ENCODE measurements at regions not wholly inside any gene's neighbourhood (a gene's known extent, or its start where the extent isn't known, plus 50 kb on each side); places are given as distances from the start of the nearest gene placed in this dataset.
"Not testable (repeated sequence)": the region's sequence is repeated elsewhere in the genome, so short reads cannot be mapped to it uniquely, and the experiment has no call there.

- POLR2A ChIA-PET, result no interaction called here
Observed at GRCh38 chr1:8122477-8123407, 96.6 kb upstream of the ERRFI1 start.

DNA sequence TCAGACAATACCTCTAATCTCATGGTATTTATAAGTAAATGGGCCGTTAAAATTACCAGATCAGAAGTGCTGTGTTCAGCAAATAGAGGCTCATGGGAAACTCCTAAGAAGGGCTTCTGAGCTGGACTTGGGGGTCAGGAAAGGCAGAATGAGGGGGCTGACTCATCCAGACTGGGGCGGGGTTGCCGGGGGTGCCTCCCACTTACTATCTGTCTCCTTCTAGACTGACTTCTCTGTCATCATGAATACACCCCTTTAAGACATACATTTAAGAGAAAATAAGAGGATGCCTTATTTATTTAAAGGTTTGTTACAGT lies 96.0 kb upstream of the ERRFI1 start:
- Histone ChIP-seq H3K36me3 (ENCODE audit: control insufficient read depth in 4 of 4, insufficient read depth in 4 of 4, low read length in 3 of 4) (no peaks in the 10 kb centered on the region), H3K27me3 (replicated peaks in 2 of 5; ENCODE audit: control insufficient read depth in 4 of 5, insufficient read depth in 5 of 5, low read length in 4 of 5) (peaks cover 0 to 31% (median 10%) of the 10 kb centered on the region in 5 experiments), H3K4me1 (ENCODE audit: control extremely low read depth in 1 of 4, control insufficient read depth in 4 of 4, insufficient read depth in 4 of 4, low read length in 3 of 4) (peaks cover 0 to 7% (median 1%) of the 10 kb centered on the region in 4 experiments), H3K4me3 (ENCODE audit: control insufficient read depth in 1 of 7, extremely low read depth in 1 of 7, insufficient read depth in 4 of 7, low read depth in 2 of 7, low read length in 6 of 7) (no peak overlapping the region), H3K9me3 (ENCODE audit: control extremely low read depth in 1 of 5, control insufficient read depth in 4 of 5, insufficient read depth in 2 of 5, low read depth in 1 of 5, low read length in 4 of 5) (peaks cover 0 to 6% (median 3%) of the 10 kb centered on the region in 5 experiments), H3K27ac (ENCODE audit: insufficient read depth in 1 of 2, low read depth in 1 of 2, low read length in 2 of 2, poor library complexity in 1 of 2, severe bottlenecking in 2 of 2) (no peak overlapping the region)
- ChIA-PET CTCF (no interaction called here), POLR2A (no interaction called here)
- WGBS (ENCODE audit: insufficient coverage), result 100% methylated on average over 1 of the region's 3 CpGs
- no peak for DNase-seq

More at GRCh38 chr1:8122477-8123407, 96.6 kb upstream of the ERRFI1 start:
- WGBS (ENCODE audit: insufficient coverage), result 88% methylated on average over 14 of the region's 15 CpGs
- Histone ChIP-seq H3K36me3 (ENCODE audit: control insufficient read depth in 4 of 4, insufficient read depth in 4 of 4, low read length in 3 of 4) (no peaks in the 10 kb centered on the region), H3K27me3 (replicated peaks in 2 of 5; ENCODE audit: control insufficient read depth in 4 of 5, insufficient read depth in 5 of 5, low read length in 4 of 5) (peaks cover 0 to 31% (median 10%) of the 10 kb centered on the region in 5 experiments), H3K4me1 (ENCODE audit: control extremely low read depth in 1 of 4, control insufficient read depth in 4 of 4, insufficient read depth in 4 of 4, low read length in 3 of 4) (peaks cover 0 to 7% (median 1%) of the 10 kb centered on the region in 4 experiments), H3K27ac (ENCODE audit: insufficient read depth in 1 of 2, low read depth in 1 of 2, low read length in 2 of 2, poor library complexity in 1 of 2, severe bottlenecking in 2 of 2) (no peak overlapping the region), H3K9me3 (ENCODE audit: control extremely low read depth in 1 of 5, control insufficient read depth in 4 of 5, insufficient read depth in 2 of 5, low read depth in 1 of 5, low read length in 4 of 5) (peaks cover 0 to 6% (median 3%) of the 10 kb centered on the region in 5 experiments), H3K4me3 (ENCODE audit: control insufficient read depth in 1 of 7, extremely low read depth in 1 of 7, insufficient read depth in 4 of 7, low read depth in 2 of 7, low read length in 6 of 7) (no peak overlapping the region)
- CTCF ChIA-PET, result no interaction called here
- peak in 1 of 3 donors; percentile 19 for DNase-seq

DNA sequence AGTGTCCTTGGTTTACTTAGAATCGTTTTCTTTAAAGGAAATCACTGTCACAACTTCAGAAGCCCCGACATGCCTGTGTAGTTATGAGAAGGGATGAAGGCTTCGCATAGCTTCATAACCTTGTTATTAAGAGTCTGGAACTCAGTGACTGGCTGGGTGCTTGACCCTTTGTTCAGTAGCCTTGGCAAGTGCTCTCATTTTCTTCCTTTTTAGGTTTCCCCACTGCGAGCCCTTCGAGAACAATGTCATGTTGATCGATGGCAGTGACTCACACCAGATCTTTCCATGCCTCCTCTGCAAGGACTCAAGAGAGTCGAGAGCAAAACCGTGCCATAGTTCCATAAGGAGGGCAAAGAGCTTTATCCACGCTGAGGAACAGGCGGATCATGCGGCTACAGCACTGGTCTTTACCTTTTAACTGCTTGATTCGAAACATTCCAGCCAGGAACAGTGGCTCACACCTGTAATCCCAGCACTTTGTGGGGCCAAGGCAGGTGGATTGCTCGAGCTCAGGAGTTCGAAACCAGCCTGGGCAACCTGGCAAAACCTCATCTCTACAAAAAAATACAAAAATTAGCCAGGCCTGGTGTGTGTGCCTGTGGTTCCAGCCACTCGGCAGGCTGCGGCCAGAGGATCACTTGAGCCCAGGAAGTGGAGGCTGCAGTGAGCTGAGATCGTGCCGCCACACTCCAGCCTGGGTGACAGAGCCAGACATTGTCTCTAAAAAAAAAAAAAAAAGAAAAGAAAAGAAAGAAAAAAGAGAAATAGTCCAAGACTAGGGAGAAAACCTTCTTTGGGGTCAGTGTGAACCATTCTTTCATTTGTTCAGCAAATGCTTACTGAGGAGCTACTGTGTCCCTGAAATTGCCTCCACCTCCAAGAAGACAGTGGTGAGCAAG lies 95.4 kb upstream of the ERRFI1 start:
- Histone ChIP-seq H3K9me3 (ENCODE audit: control extremely low read depth in 1 of 5, control insufficient read depth in 4 of 5, insufficient read depth in 2 of 5, low read depth in 1 of 5, low read length in 4 of 5) (peaks cover 0 to 6% (median 3%) of the 10 kb centered on the region in 5 experiments), H3K36me3 (ENCODE audit: control insufficient read depth in 4 of 4, insufficient read depth in 4 of 4, low read length in 3 of 4) (no peaks in the 10 kb centered on the region), H3K27ac (ENCODE audit: insufficient read depth in 1 of 2, low read depth in 1 of 2, low read length in 2 of 2, poor library complexity in 1 of 2, severe bottlenecking in 2 of 2) (no peak overlapping the region), H3K27me3 (replicated peaks in 2 of 5; ENCODE audit: control insufficient read depth in 4 of 5, insufficient read depth in 5 of 5, low read length in 4 of 5) (peaks cover 0 to 31% (median 10%) of the 10 kb centered on the region in 5 experiments), H3K4me3 (ENCODE audit: control insufficient read depth in 1 of 7, extremely low read depth in 1 of 7, insufficient read depth in 4 of 7, low read depth in 2 of 7, low read length in 6 of 7) (peak overlapping the region in 1 of 7 experiments; percentile 10), H3K4me1 (ENCODE audit: control extremely low read depth in 1 of 4, control insufficient read depth in 4 of 4, insufficient read depth in 4 of 4, low read length in 3 of 4) (peaks cover 0 to 7% (median 1%) of the 10 kb centered on the region in 4 experiments)
- no peak for DNase-seq
- POLR2A ChIA-PET, result no interaction called here
- CTCF ChIA-PET, result no interaction called here
- WGBS (ENCODE audit: insufficient coverage), result 50% methylated on average over 14 of the region's 18 CpGs

GRCh38 chr1:8120693-8121260 lies 94.7 kb upstream of the ERRFI1 start:
- no peak for DNase-seq
- peaks cover 0 to 5% (median 3%) of the 10 kb centered on the region in 5 experiments for H3K9me3 ChIP-seq (ENCODE audit: control extremely low read depth in 1 of 5, control insufficient read depth in 4 of 5, insufficient read depth in 2 of 5, low read depth in 1 of 5, low read length in 4 of 5)
- no peak overlapping the region for H3K27ac ChIP-seq (ENCODE audit: insufficient read depth in 1 of 2, low read depth in 1 of 2, low read length in 2 of 2, poor library complexity in 1 of 2, severe bottlenecking in 2 of 2)
- H3K4me1 ChIP-seq (ENCODE audit: control extremely low read depth in 1 of 4, control insufficient read depth in 4 of 4, insufficient read depth in 4 of 4, low read length in 3 of 4), result peaks cover 0 to 7% (median 1%) of the 10 kb centered on the region in 4 experiments
- peaks cover 0 to 31% (median 10%) of the 10 kb centered on the region in 5 experiments for H3K27me3 ChIP-seq (replicated peaks in 2 of 5; ENCODE audit: control insufficient read depth in 4 of 5, insufficient read depth in 5 of 5, low read length in 4 of 5)
- POLR2A ChIA-PET, result no interaction called here
- 6% methylated on average over 9 of the region's 10 CpGs for WGBS (ENCODE audit: insufficient coverage)
- no peaks in the 10 kb centered on the region for H3K36me3 ChIP-seq (ENCODE audit: control insufficient read depth in 4 of 4, insufficient read depth in 4 of 4, low read length in 3 of 4)
- peak overlapping the region in 1 of 7 experiments; percentile 10 for H3K4me3 ChIP-seq (ENCODE audit: control insufficient read depth in 1 of 7, extremely low read depth in 1 of 7, insufficient read depth in 4 of 7, low read depth in 2 of 7, low read length in 6 of 7)
- CTCF ChIA-PET, result no interaction called here

- POLR2A ChIA-PET; CTCF ChIA-PET; H3K36me3 ChIP-seq (ENCODE audit: control insufficient read depth in 4 of 4, insufficient read depth in 4 of 4, low read length in 3 of 4); H3K9me3 ChIP-seq (ENCODE audit: control extremely low read depth in 1 of 5, control insufficient read depth in 4 of 5, insufficient read depth in 2 of 5, low read depth in 1 of 5, low read length in 4 of 5); H3K4me3 ChIP-seq (ENCODE audit: control insufficient read depth in 1 of 7, extremely low read depth in 1 of 7, insufficient read depth in 4 of 7, low read depth in 2 of 7, low read length in 6 of 7); H3K4me1 ChIP-seq (ENCODE audit: control extremely low read depth in 1 of 4, control insufficient read depth in 4 of 4, insufficient read depth in 4 of 4, low read length in 3 of 4); H3K27ac ChIP-seq (ENCODE audit: insufficient read depth in 1 of 2, low read depth in 1 of 2, low read length in 2 of 2, poor library complexity in 1 of 2, severe bottlenecking in 2 of 2); DNase-seq: not testable (repeated sequence)
- peaks cover 0 to 31% (median 10%) of the 10 kb centered on the region in 5 experiments for H3K27me3 ChIP-seq (replicated peaks in 2 of 5; ENCODE audit: control insufficient read depth in 4 of 5, insufficient read depth in 5 of 5, low read length in 4 of 5)
- 100% methylated on average over 2 of the region's 6 CpGs for WGBS (ENCODE audit: insufficient coverage)
Observed at GRCh38 chr1:8118736-8119135, 92.6 kb upstream of the ERRFI1 start.

DNA sequence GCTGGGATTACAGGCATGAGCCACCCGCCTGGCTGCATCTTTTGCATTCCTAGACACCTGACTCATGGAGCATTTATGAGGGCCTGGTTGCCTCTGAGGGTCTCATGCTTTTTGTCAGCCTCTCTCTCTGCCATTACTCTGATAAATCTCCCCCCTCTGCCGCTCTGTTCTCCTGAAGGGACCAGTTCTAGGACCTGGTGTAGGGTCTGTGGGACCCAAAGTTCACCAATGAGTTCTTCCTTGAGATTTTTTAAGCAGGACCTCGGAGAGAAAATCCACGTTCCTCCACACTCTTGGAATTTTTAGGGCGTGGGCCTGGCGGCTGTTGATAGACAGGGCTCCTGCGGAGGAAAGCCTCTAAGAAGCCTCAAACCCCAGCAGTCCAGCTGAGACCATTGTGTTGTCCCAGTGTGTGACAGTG lies 91.9 kb upstream of the ERRFI1 start:
- ChIA-PET CTCF (no interaction called here), POLR2A (no interaction called here)

More for the DNA sequence above, 91.9 kb upstream of the ERRFI1 start:
- Histone ChIP-seq H3K4me3 (ENCODE audit: control insufficient read depth in 1 of 7, extremely low read depth in 1 of 7, insufficient read depth in 4 of 7, low read depth in 2 of 7, low read length in 6 of 7) (no peak overlapping the region), H3K27ac (ENCODE audit: insufficient read depth in 1 of 2, low read depth in 1 of 2, low read length in 2 of 2, poor library complexity in 1 of 2, severe bottlenecking in 2 of 2) (no peak overlapping the region), H3K27me3 (replicated peaks in 2 of 5; ENCODE audit: control insufficient read depth in 4 of 5, insufficient read depth in 5 of 5, low read length in 4 of 5) (peaks cover 0 to 31% (median 10%) of the 10 kb centered on the region in 5 experiments), H3K9me3 (ENCODE audit: control extremely low read depth in 1 of 5, control insufficient read depth in 4 of 5, insufficient read depth in 2 of 5, low read depth in 1 of 5, low read length in 4 of 5) (no peaks in the 10 kb centered on the region), H3K4me1 (ENCODE audit: control extremely low read depth in 1 of 4, control insufficient read depth in 4 of 4, insufficient read depth in 4 of 4, low read length in 3 of 4) (peaks cover 0 to 7% (median 1%) of the 10 kb centered on the region in 4 experiments), H3K36me3 (ENCODE audit: control insufficient read depth in 4 of 4, insufficient read depth in 4 of 4, low read length in 3 of 4) (no peaks in the 10 kb centered on the region)
- WGBS (ENCODE audit: insufficient coverage), result 98% methylated on average over 7 of the region's 7 CpGs
- no peak for DNase-seq

Measured in common myeloid progenitor, CD34-positive (primary cell).